HEK293T (cell line): ENCODE measurements at regions not wholly inside any gene's neighbourhood (a gene's known extent, or its start where the extent isn't known, plus 50 kb on each side); places are given as distances from the start of the nearest gene placed in this dataset.

Experiments used
- L3MBTL2 ChIP-seq: fragments of 450-650 bp; conservative IDR thresholded peaks from 2 replicates; pipeline ENCODE4 v1.6.1; 2016; ENCODE audit warnings: mild to moderate bottlenecking
- NFRKB ChIP-seq: fragments of 450-650 bp; IDR thresholded peaks from 2 replicates; pipeline ENCODE4 v1.6.1; 2016; ENCODE audit warnings: mild to moderate bottlenecking, moderate library complexity
- SUZ12 ChIP-seq: fragments of 450-650 bp; IDR thresholded peaks from 2 replicates; pipeline ENCODE4 v1.6.1; 2016; ENCODE audit warnings: mild to moderate bottlenecking
- TARDBP ChIP-seq: fragments of 450-650 bp; IDR thresholded peaks from 2 replicates; pipeline ENCODE4 v1.6.1; 2016
- ZNF384 ChIP-seq: fragments of 450-650 bp; IDR thresholded peaks from 2 replicates; pipeline ENCODE4 v1.6.1; 2016

- TF ChIP-seq NFRKB (no peak), L3MBTL2 (no peak), TARDBP (no peak), ZNF384 (no peak), SUZ12 (no peak)
Observed at GRCh38 chr14:40222996-40223395, 790.8 kb upstream of the FBXO33 start.
